ENCODE measurements at regions not wholly inside any gene's neighbourhood (a gene's known extent, or its start where the extent isn't known, plus 50 kb on each side); places are given as distances from the start of the nearest gene placed in this dataset.
"Not testable (repeated sequence)": the region's sequence is repeated elsewhere in the genome, so short reads cannot be mapped to it uniquely, and the experiment has no call there.

DNA sequence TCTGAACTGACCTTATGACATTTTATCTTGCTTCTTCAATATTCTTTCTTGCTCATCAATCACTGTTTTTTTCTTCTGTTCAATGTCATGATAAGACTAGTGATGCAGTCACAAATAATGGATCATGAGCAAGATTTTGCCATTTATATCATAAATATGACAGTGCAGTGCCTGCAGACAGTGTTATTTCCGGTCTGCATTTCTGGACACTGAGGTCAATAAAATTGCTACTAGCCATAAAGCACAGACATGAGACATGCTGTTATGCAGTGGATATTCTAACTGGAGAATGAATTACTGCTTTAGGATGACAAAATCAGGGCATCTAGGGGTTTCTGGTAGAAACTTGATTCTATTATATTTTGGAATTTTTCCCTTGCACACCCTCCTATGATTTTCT is 1509.7 kb upstream of the LRRTM3 start:
- Histone ChIP-seq H3K36me3 (ENCODE audit: insufficient read depth, low read length) (no peaks in the 10 kb centered on the region), H3K9me3 (ENCODE audit: low read length) (no peaks in the 10 kb centered on the region), H3K27ac (ENCODE audit: low read depth, low read length) (no peak overlapping the region), H3K27me3 (ENCODE audit: insufficient read depth, low read length, poor library complexity, severe bottlenecking) (no peaks in the 10 kb centered on the region), H3K4me1 (ENCODE audit: insufficient read depth, low read length) (no peaks in the 10 kb centered on the region), H3K4me3 (ENCODE audit: low read length) (no peak overlapping the region)
- ChIA-PET CTCF (no interaction called here), POLR2A (no interaction called here)
- Mint-ChIP-seq H3K4me1 (no peaks in the 10 kb centered on the region), H3K4me3 (no peak overlapping the region), H3K36me3 (no peaks in the 10 kb centered on the region), H3K27me3 (peaks cover 0 to 2% of the 10 kb centered on the region in 2 donors), H3K9me3 (peaks cover 3 to 28% (median 24%) of the 10 kb centered on the region in 5 donors), H3K27ac (no peak overlapping the region)
- DNase-seq, result no peak

DNA sequence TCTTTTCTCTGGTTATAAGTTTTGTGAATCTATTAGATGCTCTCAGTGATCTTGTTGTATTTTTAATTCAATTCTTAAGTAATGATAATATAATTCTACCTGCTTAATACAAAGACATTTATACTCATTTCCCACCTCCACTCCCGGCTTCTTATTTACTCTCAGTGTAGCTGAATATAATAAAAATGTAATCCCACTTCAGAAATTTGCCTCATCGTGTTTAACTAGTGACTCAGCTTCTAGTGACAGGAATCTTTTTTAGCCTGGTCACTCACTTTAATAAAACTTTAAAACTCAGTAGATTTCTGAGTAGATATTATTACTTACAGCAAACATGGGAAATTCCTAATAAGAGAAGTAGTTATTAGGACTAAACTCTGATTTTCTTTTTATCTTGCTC is 1506.2 kb upstream of the LRRTM3 start:
- CTCF ChIA-PET, result no interaction called here
- Histone ChIP-seq H3K27ac (ENCODE audit: low read depth, low read length) (no peak overlapping the region), H3K4me1 (ENCODE audit: insufficient read depth, low read length) (no peaks in the 10 kb centered on the region), H3K9me3 (ENCODE audit: low read length) (no peaks in the 10 kb centered on the region), H3K36me3 (ENCODE audit: insufficient read depth, low read length) (no peaks in the 10 kb centered on the region), H3K27me3 (ENCODE audit: insufficient read depth, low read length, poor library complexity, severe bottlenecking) (no peaks in the 10 kb centered on the region), H3K4me3 (ENCODE audit: low read length) (no peak overlapping the region)
- Mint-ChIP-seq H3K9me3 (peaks cover 1 to 30% (median 15%) of the 10 kb centered on the region in 5 donors), H3K27me3 (peaks cover 0 to 2% of the 10 kb centered on the region in 2 donors), H3K27ac (no peak overlapping the region), H3K36me3 (no peaks in the 10 kb centered on the region), H3K4me3 (no peak overlapping the region), H3K4me1 (no peaks in the 10 kb centered on the region)
- DNase-seq, result no peak
- POLR2A ChIA-PET, result no interaction called here

DNA sequence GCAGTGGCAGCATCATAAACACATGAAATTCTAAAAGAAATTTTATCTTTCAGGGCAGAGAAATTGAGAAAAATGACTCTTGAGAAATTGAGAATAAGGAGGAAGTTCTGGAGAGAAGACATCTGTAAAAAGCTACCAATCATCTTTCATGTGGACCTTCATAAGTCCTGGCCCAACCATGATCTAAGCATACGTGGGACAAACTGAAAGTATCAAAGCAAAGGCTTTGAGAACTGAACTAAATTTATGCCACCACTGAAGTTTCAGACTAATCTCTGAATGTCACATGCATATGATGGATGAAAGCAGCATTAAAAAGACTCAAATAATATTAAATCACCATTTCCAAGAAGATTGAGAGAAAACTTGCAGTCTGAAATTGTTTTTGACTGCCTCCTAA is 1502.8 kb upstream of the LRRTM3 start:
- no peak for DNase-seq
- no peaks in the 10 kb centered on the region for H3K36me3 ChIP-seq (ENCODE audit: insufficient read depth, low read length)
- Mint-ChIP-seq H3K36me3 (no peaks in the 10 kb centered on the region), H3K27ac (no peak overlapping the region), H3K27me3 (peaks cover 0 to 2% of the 10 kb centered on the region in 2 donors), H3K9me3 (peaks cover 2 to 29% (median 17%) of the 10 kb centered on the region in 5 donors), H3K4me3 (no peak overlapping the region), H3K4me1 (no peaks in the 10 kb centered on the region)
- H3K27ac ChIP-seq (ENCODE audit: low read depth, low read length), result no peak overlapping the region
- H3K4me1 ChIP-seq (ENCODE audit: insufficient read depth, low read length), result no peaks in the 10 kb centered on the region
- no peaks in the 10 kb centered on the region for H3K9me3 ChIP-seq (ENCODE audit: low read length)
- ChIA-PET POLR2A (no interaction called here), CTCF (no interaction called here)
- H3K27me3 ChIP-seq (ENCODE audit: insufficient read depth, low read length, poor library complexity, severe bottlenecking), result no peaks in the 10 kb centered on the region
- H3K4me3 ChIP-seq (ENCODE audit: low read length), result no peak overlapping the region

DNA sequence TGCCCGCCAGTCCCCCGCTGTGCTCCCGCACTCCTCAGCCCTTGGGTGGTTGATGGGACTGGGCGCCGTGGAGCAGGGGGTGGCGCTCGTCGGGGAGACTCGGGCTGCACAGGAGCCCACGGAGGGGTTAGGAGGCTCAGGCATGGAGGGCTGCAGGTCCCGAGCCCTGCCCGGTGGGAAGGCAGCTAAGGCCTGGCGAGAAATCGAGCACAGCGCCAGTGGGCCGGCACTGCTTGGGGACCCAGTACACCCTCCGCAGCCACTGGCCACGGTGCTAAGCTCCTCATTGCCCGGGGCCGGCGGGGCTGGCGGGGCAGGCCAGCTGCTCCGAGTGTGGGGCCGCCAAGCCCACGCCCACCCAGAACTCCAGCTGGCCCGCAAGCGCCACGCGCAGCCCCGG is 1496.5 kb upstream of the LRRTM3 start:
- DNase-seq, result peak in 1 of 5 donors; percentile 1
- H3K27me3 Mint-ChIP-seq; H3K36me3 Mint-ChIP-seq; H3K4me1 ChIP-seq (ENCODE audit: insufficient read depth, low read length); H3K9me3 ChIP-seq (ENCODE audit: low read length); CTCF ChIA-PET; H3K36me3 ChIP-seq (ENCODE audit: insufficient read depth, low read length); H3K4me1 Mint-ChIP-seq; H3K27ac ChIP-seq (ENCODE audit: low read depth, low read length); H3K4me3 ChIP-seq (ENCODE audit: low read length); H3K4me3 Mint-ChIP-seq; H3K27me3 ChIP-seq (ENCODE audit: insufficient read depth, low read length, poor library complexity, severe bottlenecking); POLR2A ChIA-PET; H3K27ac Mint-ChIP-seq: not testable (repeated sequence)
- peaks cover 3 to 15% (median 6%) of the 10 kb centered on the region in 5 donors for H3K9me3 Mint-ChIP-seq

DNA sequence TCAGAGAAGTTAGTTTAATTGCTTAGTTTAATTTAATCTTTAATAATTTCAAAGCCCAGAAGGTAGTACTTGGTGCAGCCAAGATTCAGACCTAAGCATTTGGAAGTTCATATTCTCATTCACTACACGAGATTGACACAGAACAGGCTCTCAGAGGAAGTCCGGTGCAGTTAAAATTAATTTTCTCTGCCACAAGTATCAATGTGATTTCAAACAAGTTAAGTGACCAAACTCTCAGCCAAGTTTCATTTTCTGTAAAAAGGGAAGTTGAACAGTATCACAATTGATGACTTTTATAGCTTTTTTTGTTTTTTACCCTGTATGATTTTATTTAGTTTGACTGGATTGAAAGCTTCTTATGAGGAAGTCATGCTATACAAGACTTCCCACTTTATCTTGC is 1494.9 kb upstream of the LRRTM3 start:
- no peak overlapping the region for H3K4me3 ChIP-seq (ENCODE audit: low read length)
- CTCF ChIA-PET, result no interaction called here
- POLR2A ChIA-PET, result no interaction called here
- no peaks in the 10 kb centered on the region for H3K9me3 ChIP-seq (ENCODE audit: low read length)
- no peaks in the 10 kb centered on the region for H3K27me3 Mint-ChIP-seq
- H3K4me3 Mint-ChIP-seq, result no peak overlapping the region
- peaks cover 0 to 15% (median 4%) of the 10 kb centered on the region in 5 donors for H3K9me3 Mint-ChIP-seq
- no peaks in the 10 kb centered on the region for H3K4me1 Mint-ChIP-seq
- H3K4me1 ChIP-seq (ENCODE audit: insufficient read depth, low read length), result no peaks in the 10 kb centered on the region
- no peak overlapping the region for H3K27ac Mint-ChIP-seq
- no peaks in the 10 kb centered on the region for H3K36me3 ChIP-seq (ENCODE audit: insufficient read depth, low read length)
- no peak for DNase-seq
- no peak overlapping the region for H3K27ac ChIP-seq (ENCODE audit: low read depth, low read length)
- H3K36me3 Mint-ChIP-seq, result no peaks in the 10 kb centered on the region
- no peaks in the 10 kb centered on the region for H3K27me3 ChIP-seq (ENCODE audit: insufficient read depth, low read length, poor library complexity, severe bottlenecking)

DNA sequence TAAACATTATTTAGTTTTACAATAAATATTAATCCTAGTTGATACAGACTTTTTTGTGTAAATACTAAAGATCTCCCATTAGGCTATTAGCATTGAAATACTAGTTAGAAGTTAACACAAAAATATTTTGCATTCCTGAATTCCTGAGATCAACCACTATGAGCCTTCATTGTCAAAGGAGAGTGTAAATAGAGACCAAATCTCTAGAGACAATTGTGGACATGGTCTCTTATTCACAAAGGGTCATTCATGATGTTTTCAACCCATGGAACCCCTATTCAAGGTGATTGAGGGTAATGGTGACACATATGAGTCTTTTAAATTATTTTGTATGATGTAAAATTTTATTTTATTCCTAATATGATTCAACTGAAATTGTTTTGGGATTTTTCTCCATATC is 1454.8 kb upstream of the LRRTM3 start:
- H3K27me3 ChIP-seq (ENCODE audit: insufficient read depth, low read length, poor library complexity, severe bottlenecking), result no peaks in the 10 kb centered on the region
- no peak overlapping the region for H3K4me3 ChIP-seq (ENCODE audit: low read length)
- no peak for DNase-seq
- no peak overlapping the region for H3K27ac ChIP-seq (ENCODE audit: low read depth, low read length)
- Mint-ChIP-seq H3K4me3 (no peak overlapping the region), H3K27ac (no peak overlapping the region), H3K4me1 (no peaks in the 10 kb centered on the region), H3K9me3 (peaks cover 10 to 33% (median 22%) of the 10 kb centered on the region in 5 donors), H3K36me3 (no peaks in the 10 kb centered on the region), H3K27me3 (no peaks in the 10 kb centered on the region)
- H3K4me1 ChIP-seq (ENCODE audit: insufficient read depth, low read length), result no peaks in the 10 kb centered on the region
- H3K36me3 ChIP-seq (ENCODE audit: insufficient read depth, low read length), result no peaks in the 10 kb centered on the region
- CTCF ChIA-PET, result no interaction called here
- no peaks in the 10 kb centered on the region for H3K9me3 ChIP-seq (ENCODE audit: low read length)
- POLR2A ChIA-PET, result no interaction called here

DNA sequence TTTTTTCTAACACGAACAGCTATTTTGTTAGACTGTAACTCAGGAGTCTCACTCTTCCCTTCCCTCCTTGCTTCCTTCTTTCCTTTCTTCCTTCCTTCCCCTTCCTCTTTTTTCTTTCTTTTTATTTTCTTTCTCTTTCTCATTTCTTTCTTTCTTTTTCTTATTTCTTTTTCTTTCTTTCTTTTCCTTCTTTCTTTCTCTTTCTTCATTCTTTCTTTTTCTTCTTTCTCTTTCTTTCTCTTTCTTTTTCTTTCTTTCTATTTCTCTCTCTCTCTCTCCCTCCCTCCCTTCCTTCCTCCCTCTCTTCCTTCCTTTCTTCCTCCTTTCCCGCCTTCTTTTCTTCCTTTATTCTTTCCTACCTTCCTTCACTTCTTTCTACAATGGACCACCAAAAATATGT is 1443.0 kb upstream of the LRRTM3 start:
- Histone ChIP-seq H3K4me1 (ENCODE audit: insufficient read depth, low read length) (no peaks in the 10 kb centered on the region), H3K27me3 (ENCODE audit: insufficient read depth, low read length, poor library complexity, severe bottlenecking) (no peaks in the 10 kb centered on the region), H3K9me3 (ENCODE audit: low read length) (no peaks in the 10 kb centered on the region), H3K36me3 (ENCODE audit: insufficient read depth, low read length) (no peaks in the 10 kb centered on the region), H3K27ac (ENCODE audit: low read depth, low read length) (no peak overlapping the region), H3K4me3 (ENCODE audit: low read length) (no peak overlapping the region)
- H3K4me3 Mint-ChIP-seq, result no peak overlapping the region
- DNase-seq, result no peak
- no peaks in the 10 kb centered on the region for H3K36me3 Mint-ChIP-seq
- H3K27me3 Mint-ChIP-seq, result no peaks in the 10 kb centered on the region
- no peak overlapping the region for H3K27ac Mint-ChIP-seq
- peaks cover 7 to 37% (median 11%) of the 10 kb centered on the region in 5 donors for H3K9me3 Mint-ChIP-seq
- ChIA-PET POLR2A (no interaction called here), CTCF (no interaction called here)
- no peaks in the 10 kb centered on the region for H3K4me1 Mint-ChIP-seq

DNA sequence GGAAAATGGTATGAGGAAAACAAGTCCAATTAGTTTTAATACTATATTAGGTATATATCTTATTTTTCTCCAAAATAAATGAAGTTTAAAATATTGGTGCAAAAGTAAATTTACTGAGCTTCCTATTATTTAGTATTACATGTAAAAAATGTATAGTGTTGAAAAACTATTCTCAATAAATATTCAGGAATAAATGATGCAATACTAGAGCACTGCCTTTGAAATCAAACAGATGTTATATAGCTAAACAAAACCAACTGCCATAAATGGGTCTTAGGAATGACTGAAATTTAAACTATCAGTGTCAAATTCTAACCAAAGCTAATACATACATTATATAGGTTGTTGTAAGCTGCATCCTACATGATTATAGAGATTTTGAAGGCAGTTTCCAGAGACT is 1434.0 kb upstream of the LRRTM3 start:
- POLR2A ChIA-PET, result no interaction called here
- no peaks in the 10 kb centered on the region for H3K36me3 Mint-ChIP-seq
- no peaks in the 10 kb centered on the region for H3K4me1 Mint-ChIP-seq
- no peak overlapping the region for H3K27ac Mint-ChIP-seq
- no peaks in the 10 kb centered on the region for H3K27me3 ChIP-seq (ENCODE audit: insufficient read depth, low read length, poor library complexity, severe bottlenecking)
- no peaks in the 10 kb centered on the region for H3K9me3 ChIP-seq (ENCODE audit: low read length)
- H3K4me3 Mint-ChIP-seq, result no peak overlapping the region
- H3K36me3 ChIP-seq (ENCODE audit: insufficient read depth, low read length), result no peaks in the 10 kb centered on the region
- CTCF ChIA-PET, result no interaction called here
- no peaks in the 10 kb centered on the region for H3K27me3 Mint-ChIP-seq
- H3K9me3 Mint-ChIP-seq, result peaks cover 9 to 22% (median 11%) of the 10 kb centered on the region in 5 donors
- DNase-seq, result no peak
- H3K4me3 ChIP-seq (ENCODE audit: low read length), result no peak overlapping the region
- H3K27ac ChIP-seq (ENCODE audit: low read depth, low read length), result no peak overlapping the region
- no peaks in the 10 kb centered on the region for H3K4me1 ChIP-seq (ENCODE audit: insufficient read depth, low read length)

DNA sequence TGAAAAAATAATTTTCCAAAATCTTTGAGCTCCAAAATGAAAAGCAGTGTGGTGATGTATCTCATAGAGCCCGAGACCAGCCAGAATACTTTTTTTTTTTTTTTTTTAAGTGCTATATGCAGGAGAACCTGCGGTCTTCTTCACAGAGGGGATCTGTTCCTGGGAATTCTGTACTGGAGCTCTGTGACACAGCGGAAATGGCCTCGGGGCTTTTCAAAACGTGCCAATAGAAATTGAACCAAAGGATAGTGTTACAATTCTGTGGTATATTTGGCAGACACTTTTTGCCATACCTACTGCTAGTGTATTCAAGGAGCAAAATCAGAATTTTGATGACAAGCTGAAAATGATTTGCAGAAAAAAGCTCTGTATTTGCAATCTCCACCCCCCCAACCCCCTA is 1429.3 kb upstream of the LRRTM3 start:
- no peaks in the 10 kb centered on the region for H3K9me3 ChIP-seq (ENCODE audit: low read length)
- ChIA-PET POLR2A (no interaction called here), CTCF (no interaction called here)
- Mint-ChIP-seq H3K9me3 (peaks cover 6 to 24% (median 9%) of the 10 kb centered on the region in 5 donors), H3K4me1 (no peaks in the 10 kb centered on the region), H3K27me3 (no peaks in the 10 kb centered on the region), H3K36me3 (no peaks in the 10 kb centered on the region), H3K27ac (no peak overlapping the region), H3K4me3 (no peak overlapping the region)
- H3K27ac ChIP-seq (ENCODE audit: low read depth, low read length), result no peak overlapping the region
- no peak for DNase-seq
- no peaks in the 10 kb centered on the region for H3K36me3 ChIP-seq (ENCODE audit: insufficient read depth, low read length)
- H3K4me1 ChIP-seq (ENCODE audit: insufficient read depth, low read length), result no peaks in the 10 kb centered on the region
- H3K4me3 ChIP-seq (ENCODE audit: low read length), result no peak overlapping the region
- H3K27me3 ChIP-seq (ENCODE audit: insufficient read depth, low read length, poor library complexity, severe bottlenecking), result no peaks in the 10 kb centered on the region

Data from CD8-positive, alpha-beta memory T cell (primary cell).